T1000 (cell line): ENCODE measurements at regions not wholly inside any gene's neighbourhood (a gene's known extent, or its start where the extent isn't known, plus 50 kb on each side); places are given as distances from the start of the nearest gene placed in this dataset.
"Not testable (repeated sequence)": the region's sequence is repeated elsewhere in the genome, so short reads cannot be mapped to it uniquely, and the experiment has no call there.

ENCODE experiments used
- DNase-seq: peaks from one replicate; lab custom pipeline; 2025; ENCODE audit warnings: mixed read lengths; lab: John Stamatoyannopoulos, UW

DNA sequence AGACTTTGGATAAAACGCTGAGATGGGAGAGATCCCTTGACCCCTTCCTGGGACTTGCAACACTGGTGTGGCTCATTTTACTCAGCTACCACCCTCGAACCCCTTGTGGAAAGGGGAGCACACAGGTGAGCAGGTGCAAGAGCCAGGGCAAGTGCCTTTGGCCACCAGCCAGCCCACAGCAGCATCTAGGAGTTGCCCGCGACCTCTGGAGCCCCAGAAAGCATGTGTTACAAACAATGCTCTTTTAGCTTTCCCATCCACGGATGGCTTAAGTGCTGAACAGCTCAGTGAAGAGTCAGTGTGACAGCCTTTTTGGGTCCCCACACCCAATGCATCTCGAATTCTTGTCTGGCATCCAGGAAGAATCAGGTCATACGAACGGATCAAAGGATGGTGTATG lies 197.8 kb downstream of the MEMO1 start:
- DNase-seq, result no peak

DNA sequence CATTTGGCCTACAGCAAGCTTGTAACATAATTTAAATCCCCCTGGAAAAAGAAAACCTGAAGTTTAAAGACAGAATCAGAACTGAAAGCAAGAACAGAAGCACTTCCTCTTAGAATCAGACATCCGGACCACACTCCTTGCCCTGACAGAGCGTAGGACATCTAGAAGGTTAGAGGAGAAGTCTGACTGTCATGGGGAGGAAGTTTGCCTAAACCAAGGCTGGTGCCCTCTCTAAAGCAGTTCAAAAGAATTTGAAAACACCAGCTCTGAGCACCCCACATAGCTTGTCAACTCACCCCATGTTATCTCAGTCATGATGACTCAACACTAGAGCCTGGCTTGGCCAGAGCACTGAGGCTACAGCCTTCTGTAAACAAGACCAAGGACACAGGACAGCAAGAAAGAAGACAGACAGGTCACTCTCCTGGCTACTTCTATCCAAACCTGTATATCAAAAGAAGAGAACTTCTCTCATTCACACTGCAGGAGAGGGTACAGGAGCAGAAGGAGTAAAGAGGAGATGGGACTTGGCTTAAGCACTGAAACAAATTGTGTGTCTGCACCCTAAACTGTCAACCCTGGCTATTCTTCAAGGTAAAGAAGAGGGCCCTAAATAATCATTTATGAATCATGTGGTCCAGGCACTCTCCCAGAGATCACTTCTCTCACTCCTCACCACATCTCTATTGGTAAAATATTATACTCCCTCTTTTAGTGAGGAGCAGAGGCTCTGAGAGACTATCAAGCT lies 198.6 kb downstream of the MEMO1 start:
- no peak for DNase-seq

DNA sequence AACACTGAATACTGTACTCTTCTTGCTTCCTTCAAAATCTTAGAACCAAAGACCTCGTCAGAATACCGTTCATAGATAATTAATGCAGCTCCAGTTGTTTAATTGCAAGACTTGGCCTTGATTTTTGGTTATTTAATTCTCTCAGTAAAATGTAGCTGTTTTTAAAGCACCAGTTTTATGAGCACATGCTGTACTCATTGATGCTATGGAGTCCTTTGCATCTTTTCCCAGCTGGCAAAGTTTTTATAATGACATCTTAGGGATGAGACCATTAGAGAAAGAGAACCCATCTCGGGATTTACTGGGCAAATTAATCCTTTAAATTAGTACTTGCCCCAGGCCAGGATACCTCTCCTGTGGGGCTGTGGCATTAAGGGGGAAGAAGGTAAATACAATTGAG lies 199.3 kb downstream of the MEMO1 start:
- no peak for DNase-seq

DNA sequence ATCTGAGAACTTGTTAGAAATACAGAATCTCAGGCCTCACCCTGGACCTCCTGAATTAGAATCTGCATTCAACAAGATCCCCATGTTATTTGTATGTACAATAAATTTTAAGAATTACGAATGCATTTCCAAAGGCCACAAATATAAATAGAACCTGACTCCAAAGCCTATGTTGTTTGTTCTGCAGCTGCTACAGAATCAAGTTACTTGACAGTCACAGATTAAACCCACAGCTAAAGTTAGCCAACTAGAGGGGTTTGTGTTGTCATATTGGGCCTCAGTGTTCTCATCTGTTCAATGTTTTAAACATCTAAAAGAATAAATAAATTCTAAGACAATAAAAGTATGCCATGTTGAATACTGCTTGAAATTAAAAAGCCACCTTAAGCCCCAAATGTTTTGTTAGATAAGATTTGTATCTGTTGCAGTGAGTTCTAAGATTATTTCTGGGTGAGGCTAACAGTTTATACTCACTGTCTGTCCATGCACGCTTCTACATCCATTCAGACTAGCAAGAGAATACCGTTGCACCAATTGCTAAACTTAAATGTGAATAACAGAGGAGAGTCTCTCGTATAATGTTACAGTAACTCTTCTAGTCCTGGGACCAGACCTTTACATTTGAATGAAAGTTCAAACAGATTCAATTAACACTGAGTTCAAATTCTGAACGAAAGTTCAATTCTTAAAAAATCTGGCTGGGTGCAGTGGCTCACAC lies 200.4 kb downstream of the MEMO1 start:
- no peak for DNase-seq

DNA sequence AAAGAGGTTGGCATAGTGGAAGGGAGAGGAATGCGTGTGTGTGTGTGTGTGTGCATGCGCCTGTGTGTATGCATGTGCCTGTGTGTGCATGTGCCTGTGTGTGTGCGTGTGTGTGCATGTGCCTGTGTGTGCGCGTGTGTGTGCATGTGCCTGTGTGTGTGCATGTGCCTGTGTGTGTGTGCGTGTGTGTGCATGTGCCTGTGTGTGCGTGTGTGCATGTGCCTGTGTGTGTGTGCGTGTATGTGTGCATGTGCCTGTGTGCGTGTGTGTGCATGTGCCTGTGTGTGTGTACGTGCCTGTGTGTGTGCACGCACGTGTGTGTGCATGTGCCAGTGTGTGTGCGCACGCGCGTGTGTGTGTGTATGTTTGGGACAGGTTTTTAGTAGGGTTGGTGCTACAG lies 205.1 kb downstream of the MEMO1 start:
- no peak for DNase-seq

DNA sequence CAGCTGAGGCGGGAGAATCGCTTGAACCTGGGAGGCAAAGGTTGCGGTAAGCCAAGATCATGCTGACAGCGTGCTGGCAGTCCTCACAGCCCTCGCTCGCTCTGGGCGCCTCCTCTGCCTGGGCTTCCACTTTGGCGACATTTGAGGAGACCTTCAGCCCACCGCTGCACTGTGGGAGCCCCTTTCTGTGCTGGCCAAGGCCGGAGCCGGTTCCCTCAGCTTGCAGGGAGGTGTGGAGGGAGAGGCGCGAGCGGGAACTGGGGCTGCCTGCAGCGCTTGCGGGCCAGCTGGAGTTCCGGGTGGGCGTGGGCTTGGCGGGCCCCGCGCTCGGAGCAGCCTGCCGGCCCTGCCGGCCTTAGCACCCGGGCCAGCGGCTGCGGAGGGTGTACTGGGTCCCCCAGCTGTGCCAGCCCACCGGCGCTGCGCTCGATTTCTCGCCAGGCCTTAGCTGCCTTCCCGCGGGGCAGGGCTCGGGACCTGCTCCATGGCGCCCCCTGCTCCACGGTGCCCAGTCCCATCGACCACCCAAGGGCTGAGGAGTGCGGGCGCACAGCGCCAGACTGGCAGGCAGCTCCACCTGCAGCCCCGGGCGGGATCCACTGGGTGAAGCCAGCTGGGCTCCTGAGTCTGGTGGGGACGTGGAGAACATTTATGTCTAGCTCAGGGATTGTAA lies 207.2 kb downstream of the MEMO1 start:
- DNase-seq, result not testable (repeated sequence)

DNA sequence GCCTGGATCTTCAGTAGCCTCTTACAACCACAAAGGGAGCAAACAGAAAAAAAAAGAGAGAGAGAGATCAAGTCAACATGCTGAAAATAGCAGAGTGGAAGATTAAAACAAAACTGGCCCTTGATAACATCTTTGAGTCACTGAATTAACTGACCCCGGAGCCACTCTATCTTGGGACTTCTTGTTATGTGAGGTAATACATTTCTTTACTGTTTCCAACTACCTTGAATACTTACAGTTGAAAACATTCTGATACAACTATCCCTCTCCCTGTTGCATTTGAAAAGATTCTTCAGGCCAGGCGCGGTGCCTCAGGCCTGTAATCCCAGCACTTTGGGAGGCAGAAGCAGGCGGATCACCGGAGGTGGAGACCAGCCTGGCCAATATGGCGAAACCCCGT lies 208.1 kb downstream of the MEMO1 start:
- no peak for DNase-seq

DNA sequence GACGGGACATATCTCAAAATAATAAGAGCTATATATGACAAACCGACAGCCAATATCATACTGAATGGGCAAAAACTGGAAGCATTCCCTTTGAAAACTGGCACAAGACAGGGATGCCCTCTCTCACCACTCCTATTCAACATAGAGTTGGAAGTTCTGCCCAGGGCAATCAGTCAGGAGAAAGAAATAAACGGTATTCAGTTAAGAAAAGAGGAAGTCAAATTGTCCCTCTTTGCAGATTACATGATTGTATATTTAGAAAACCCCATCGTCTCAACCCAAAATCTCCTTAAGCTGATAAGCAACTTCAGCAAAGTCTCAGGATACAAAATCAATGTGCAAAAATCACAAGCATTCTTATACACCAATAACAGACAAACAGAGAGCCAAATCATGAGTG lies 211.5 kb downstream of the MEMO1 start:
- DNase-seq, result not testable (repeated sequence)

DNA sequence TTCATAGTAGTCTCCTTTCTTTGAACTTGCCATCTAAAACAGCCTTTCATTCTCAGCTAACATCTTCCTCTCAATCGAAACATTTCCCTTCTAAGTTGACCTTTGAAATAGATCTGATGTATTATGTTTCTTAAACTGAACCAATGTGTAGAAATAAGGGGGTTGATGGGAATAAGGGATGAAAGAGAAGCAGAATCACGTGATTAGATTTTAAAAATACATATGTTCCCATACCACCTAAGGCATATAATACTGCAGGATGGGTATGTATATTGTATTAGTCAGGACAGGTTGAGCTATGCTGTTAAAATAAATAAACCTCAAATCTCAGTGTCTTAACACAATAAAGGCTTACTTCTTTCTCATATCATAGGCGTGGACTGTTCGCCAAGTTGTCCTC lies 207.5 kb upstream of the SRD5A2 start:
- no peak for DNase-seq

DNA sequence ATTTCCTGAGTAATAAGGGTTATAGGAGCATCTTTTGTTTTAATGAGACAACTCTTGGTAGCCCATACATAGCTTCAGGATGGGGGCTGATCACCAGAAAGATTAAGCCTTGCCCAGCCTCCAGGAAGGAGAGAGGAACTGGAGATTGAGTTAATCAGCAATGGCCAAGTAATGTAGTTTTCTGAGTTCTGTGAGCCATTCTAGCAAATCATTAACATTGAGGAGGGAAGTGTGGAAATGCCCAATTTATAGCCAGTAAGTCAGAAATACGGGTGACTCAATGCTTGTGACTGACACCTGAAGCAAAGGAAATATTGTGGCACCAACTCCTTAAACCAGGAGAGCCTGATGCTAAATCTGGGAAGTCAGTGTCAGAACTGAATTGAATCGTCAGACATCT lies 205.1 kb upstream of the SRD5A2 start:
- DNase-seq, result no peak

DNA sequence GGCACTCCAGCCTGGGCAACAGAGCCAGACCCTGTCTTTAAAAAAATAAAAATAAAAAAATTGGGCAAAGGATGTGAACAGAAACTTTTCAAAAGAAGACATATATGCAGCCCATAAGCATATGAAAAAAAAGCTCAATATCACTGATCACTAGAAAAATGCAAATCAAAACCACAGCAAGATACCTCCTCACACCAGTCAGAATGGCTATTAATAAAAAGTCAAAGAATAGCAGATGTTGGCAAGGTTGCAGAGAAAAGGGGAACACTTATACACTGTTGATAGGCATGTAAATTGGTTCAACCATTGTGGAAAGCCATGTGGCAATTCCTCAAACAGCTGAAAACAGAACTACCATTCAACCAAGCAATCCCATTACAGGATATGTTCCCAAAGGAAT lies 204.1 kb upstream of the SRD5A2 start:
- no peak for DNase-seq

DNA sequence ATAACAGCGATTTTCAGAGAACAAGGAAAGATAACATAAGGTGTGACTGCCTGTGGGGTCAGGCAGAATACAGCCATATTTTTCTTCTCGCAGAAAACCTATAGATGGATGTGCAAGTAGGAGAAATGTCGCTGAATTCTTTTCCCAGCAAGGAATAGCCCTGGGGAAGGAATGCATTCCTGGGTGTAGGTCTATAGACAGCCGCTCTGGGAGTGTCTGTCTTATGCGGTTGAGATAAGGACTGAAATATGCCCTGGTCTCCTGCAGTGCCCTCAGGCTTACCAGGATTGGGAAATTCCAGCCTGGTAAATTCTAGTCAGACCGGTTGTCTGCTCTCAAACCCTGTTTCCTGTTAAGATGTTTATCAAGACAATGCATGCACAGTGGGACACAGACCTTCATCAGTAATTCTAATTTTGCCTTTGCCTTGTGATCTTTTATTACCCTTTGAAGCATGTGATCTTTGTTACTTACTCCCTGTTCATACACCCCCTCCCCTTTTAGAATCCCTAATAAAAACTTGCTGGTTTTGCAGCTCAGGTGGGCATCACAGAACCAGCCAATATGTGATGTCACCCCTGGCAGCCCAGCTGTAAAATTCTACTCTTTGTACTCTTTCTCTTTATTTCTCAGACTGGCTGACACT lies 202.8 kb upstream of the SRD5A2 start:
- DNase-seq, result not testable (repeated sequence)

DNA sequence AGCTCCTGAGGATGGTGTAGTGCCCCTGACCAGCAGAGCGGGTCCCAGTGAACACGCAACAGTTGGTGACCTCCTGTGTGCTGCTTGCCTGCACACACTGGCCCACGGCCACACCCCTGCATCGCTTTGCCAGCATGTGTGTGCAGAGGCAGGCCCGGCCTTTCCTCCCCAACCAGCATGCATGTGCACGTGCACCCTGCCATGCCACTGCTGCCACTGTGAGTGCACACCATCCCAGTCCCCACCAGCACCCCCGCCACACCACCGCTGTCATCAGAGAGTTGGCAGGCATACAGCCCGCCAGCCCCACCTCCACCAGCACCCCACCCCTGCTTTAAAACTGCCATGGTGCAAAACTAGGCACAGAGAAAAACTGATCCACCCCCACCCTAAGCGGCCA lies 197.4 kb upstream of the SRD5A2 start:
- DNase-seq, result no peak

DNA sequence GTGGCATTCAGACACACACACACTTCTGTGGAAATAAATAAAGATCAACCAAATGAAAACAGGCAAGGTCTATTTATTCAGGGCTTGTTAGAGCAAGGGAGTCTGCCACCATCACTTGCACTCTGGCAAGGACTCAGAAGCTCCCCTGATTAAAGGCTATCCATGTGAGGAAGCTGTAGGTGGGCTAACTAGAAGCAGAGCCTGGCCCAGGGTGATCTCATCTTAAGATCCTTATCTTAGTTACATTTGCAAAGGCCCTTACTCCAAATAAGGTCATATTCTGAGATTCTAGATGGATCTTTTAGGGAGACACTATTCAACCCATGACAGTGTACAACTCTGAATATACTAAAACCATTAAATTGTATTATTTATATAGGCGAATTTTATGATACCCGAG lies 190.0 kb upstream of the SRD5A2 start:
- no peak for DNase-seq

DNA sequence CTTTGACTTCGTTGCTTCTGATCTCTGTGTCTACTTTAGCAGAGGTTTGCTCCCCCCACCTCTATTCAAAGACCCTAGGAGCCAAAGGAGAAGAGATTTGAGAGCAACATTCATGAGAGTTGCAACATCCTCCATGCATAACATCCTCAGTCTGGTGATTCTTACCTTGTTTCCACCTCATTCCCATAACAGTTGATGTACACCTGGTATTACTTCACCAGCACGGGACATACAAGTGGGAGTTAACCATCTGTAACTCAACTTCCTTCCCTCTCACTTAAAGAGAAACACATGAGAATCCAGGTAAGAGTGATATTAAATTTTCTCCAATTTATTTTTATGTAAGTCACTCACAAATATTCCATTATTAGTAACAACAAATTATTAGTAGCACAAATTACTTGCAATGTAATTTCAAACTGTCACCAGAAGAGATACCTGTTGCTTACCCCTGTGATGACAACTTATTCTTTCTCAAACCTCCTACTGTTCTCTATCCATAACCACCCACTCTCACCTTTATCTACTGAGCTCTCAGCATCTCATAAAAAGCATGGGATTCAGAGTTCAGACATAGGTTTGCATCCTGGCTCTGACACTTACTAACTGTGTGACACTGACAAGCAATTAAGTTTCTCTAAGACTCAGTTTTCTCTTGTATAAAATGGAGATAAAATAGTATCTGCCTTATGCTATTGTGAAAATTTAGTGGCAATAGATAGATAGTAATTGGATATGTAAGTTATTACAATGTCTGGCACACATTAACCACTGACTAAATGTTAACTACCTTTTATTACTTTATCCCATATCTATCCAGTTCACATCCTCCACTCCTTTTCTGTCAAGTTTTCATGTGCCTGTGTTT lies 184.6 kb upstream of the SRD5A2 start:
- DNase-seq, result no peak

DNA sequence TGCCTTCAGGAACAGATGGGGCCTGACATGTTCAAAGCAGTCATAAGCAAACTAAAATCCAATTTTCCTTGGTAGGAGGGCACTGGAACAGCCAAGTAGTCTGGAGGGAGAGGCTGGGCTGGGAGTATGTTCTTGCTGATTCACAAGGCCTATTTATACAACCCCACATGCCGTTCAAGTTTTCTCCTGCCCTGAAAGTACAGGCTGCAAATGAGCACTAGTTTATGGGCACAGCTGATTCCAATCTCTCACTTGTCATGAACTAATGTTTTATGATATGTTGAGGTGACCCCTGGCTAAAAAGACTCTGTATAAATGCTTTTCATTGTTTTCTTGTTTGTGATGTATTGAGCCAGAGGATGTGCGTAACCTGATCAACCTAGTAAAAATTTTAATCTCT lies 183.4 kb upstream of the SRD5A2 start:
- peak; percentile 36 for DNase-seq

DNA sequence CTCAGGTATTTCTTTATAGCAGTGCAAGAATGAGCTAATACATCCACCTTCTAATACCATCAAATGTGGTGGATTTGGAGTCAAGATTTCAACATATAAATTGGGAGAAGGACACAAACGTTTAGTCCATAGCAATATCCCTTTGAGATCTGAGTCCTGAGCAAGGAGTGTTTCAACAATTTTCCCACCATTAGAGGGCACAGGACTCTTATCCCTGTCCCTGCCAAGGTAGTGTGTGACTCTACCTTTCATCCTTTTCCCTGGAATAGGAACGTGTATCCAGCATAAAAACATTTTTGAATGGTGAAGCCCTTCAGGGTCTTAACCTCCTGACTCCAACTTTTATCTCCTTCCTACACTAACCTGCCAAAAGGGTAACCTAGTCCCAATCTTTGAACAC lies 181.3 kb upstream of the SRD5A2 start:
- no peak for DNase-seq

DNA sequence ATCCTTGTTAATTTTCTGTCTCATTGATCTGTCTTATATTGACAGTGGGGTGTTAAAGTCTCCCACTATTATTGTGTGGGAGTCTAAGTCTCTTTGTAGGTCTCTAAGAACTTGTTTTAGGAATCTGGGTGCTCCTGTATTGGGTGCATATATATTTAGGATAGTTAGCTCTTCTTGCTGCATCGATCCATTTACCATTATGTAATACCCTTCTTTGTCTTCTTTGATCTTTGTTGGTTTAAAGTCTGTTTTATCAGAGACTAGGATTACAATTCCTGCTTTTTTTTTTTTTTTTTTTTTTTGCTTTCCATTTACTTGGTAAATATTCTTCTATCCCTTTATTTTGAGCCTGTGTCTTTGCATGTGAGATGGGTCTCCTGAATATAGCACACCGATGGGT lies 176.6 kb upstream of the SRD5A2 start:
- not testable (repeated sequence) for DNase-seq

DNA sequence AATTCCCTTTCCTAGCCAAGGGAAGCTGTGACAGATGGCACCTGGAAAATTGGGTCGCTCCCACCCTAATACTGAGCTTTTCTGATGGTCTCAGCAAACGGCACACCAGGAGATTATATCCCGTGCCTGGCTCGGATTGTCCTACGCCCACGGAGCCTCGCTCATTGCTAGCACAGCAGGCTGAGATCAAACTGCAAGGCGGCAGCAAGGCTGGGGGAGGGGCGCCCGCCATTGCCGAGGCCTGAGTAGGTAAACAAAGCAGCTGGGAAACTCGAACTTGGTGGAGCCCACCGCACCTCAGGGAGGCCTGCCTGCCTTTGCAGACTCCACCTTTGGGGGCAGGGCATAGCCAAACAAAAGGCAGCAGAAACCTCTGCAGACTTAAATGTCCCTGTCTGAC lies 168.0 kb upstream of the SRD5A2 start:
- DNase-seq, result not testable (repeated sequence)

DNA sequence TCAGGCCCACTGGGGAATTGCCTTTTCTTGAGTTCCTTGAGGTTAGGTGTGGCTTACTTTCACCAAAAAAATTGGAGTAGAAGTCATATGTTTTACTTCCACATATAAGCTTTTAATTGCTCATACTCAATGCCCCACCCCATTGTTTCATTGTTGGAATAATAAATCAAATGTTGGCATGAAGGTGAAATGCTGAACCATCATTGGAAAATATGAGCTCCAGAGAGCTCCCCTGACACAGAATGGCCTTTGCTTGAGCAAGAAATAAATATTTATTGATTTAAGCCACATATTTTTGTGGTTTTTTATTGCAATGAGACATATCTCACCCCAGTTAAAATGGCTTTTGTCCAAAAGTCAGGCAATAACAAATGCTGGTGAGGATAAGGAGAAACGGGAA lies 167.3 kb upstream of the SRD5A2 start:
- peak; percentile 19 for DNase-seq

DNA sequence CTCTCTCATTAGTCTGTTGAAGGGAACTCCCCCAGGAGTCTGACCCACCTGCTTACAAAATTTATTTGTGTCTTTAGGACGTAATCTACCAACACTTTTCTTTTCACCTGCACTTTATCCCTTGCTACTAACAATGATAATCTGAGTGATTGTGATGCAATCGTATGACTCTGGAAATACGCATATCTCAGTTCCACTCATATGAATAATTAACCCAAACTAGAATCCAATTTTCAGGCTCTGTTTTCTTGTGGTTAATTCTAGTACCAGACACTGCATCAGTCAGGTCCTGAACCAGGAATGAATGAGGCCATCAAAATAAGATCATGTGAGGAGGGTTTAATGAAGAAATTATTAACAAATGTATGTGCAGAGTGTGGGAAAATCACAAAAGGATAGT lies 158.4 kb upstream of the SRD5A2 start:
- no peak for DNase-seq
